GM23248 (cell line): ENCODE measurements at regions not wholly inside any gene's neighbourhood (a gene's known extent, or its start where the extent isn't known, plus 50 kb on each side); places are given as distances from the start of the nearest gene placed in this dataset.

Experiments used
- DNase-seq: peaks from one replicate; pipeline ENCODE4 v3.0.0-alpha.2; 2015
- H2AFZ ChIP-seq: fragments of 200-600 bp; sonication (generic); 2 replicates; pipeline ENCODE4 v1.6.1; 2016; ENCODE audit warnings: antibody characterized with exemption
- H3F3A ChIP-seq: fragments of 200-600 bp; sonication (generic); 2 replicates; pipeline ENCODE4 v1.6.1; 2016; ENCODE audit warnings: mild to moderate bottlenecking, antibody characterized with exemption, mixed run types; ENCODE audit not compliant: insufficient read depth
- H3K27ac ChIP-seq: fragments of 200-600 bp; sonication (generic); 2 replicates; pipeline ENCODE4 v1.5.1; 2016; ENCODE audit warnings: mild to moderate bottlenecking
- H3K27me3 ChIP-seq: fragments of 200-600 bp; sonication (generic); replicated peaks from 2 replicates; pipeline ENCODE4 v1.6.1; 2016; ENCODE audit warnings: mild to moderate bottlenecking; ENCODE audit not compliant: insufficient read depth
- H3K36me3 ChIP-seq: fragments of 200-600 bp; sonication (generic); 2 replicates; pipeline ENCODE4 v1.6.1; 2016; ENCODE audit warnings: low read depth, mild to moderate bottlenecking
- H3K4me1 ChIP-seq: fragments of 200-600 bp; sonication (generic); 2 replicates; pipeline ENCODE4 v1.6.1; 2016; ENCODE audit warnings: mild to moderate bottlenecking; ENCODE audit not compliant: insufficient read depth
- H3K4me2 ChIP-seq: fragments of 200-600 bp; sonication (generic); one replicate; pipeline ENCODE4 v1.6.1; 2016; ENCODE audit warnings: mild to moderate bottlenecking; ENCODE audit not compliant: unreplicated experiment
- H3K4me3 ChIP-seq: fragments of 200-600 bp; sonication (generic); 2 replicates; pipeline ENCODE4 v1.5.1; 2016; ENCODE audit warnings: mild to moderate bottlenecking
- H3K79me2 ChIP-seq: fragments of 200-600 bp; sonication (generic); 2 replicates; pipeline ENCODE4 v1.6.1; 2016; ENCODE audit warnings: mild to moderate bottlenecking; ENCODE audit not compliant: insufficient read depth
- H3K9ac ChIP-seq: fragments of 200-600 bp; sonication (generic); 2 replicates; pipeline ENCODE4 v1.6.1; 2016; ENCODE audit warnings: mild to moderate bottlenecking
- H3K9me2 ChIP-seq: fragments of 200-600 bp; sonication (generic); 2 replicates; pipeline ENCODE4 v1.6.1; 2016; ENCODE audit warnings: mixed run types, mild to moderate bottlenecking, moderate library complexity; ENCODE audit not compliant: insufficient read depth
- H3K9me3 ChIP-seq: fragments of 200-600 bp; sonication (generic); one replicate; pipeline ENCODE4 v1.6.1; 2017; ENCODE audit warnings: low read depth
- H4K20me1 ChIP-seq: fragments of 200-600 bp; sonication (generic); 2 replicates; pipeline ENCODE4 v1.6.0; 2016; ENCODE audit not compliant: insufficient read depth
- EZH2 ChIP-seq: fragments of 200-600 bp; sonication (generic); IDR thresholded peaks from 2 replicates; pipeline ENCODE4 v1.6.1; 2018; ENCODE audit warnings: antibody characterized with exemption, mild to moderate bottlenecking; ENCODE audit not compliant: insufficient read depth, poor library complexity, severe bottlenecking
- EZH2phosphoT487 ChIP-seq: fragments of 200-600 bp; sonication (generic); IDR thresholded peaks from 2 replicates; pipeline ENCODE4 v1.6.1; 2018; ENCODE audit warnings: antibody characterized with exemption, moderate library complexity, mild to moderate bottlenecking, low read depth; ENCODE audit not compliant: insufficient read depth
- WGBS, 2 experiments: methylation state at CpG; one replicate each; pipeline ENCODE4 v1.1.6; 2015 to 2017; ENCODE audit warnings: low lambda C conversion rate in 2 of 2, low coverage in 1 of 2; ENCODE audit errors: missing lambda C conversion rate in 2 of 2; 5-methylcytosine and 5-hydroxymethylcytosine counted together
- in situ Hi-C: fragments of 300-500 bp; cut with MboI; formaldehyde crosslinking; loops from 2 replicates; pipeline ENCODE4 v1.15.0; 2020

DNA sequence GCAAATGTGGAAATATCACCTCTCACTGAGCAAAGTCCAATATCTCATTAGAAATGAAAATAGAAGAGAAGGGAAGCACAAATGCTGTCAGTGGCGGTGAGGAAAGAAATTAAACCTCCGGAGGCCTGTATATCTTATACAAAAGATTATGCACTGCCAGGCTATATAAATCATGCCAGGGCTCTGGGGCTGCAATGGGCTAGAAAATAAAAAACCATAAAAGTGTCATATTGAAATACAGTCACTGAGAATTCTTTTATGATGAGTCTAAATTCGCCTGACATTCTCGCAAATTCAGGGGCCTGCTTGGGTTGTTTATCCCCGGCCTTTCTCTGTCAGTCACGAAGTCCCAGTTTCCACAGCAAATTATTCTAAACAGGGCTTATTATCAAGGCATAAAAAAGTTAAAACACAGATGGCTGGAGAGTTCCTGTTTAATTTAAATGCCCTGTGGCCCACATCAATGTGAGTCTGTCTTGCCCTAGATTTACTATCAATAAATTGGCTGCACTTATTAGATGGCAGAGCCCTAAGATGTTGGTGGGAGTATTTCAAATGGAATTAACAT lies 193.8 kb downstream of the SNX10 start:
- Histone ChIP-seq H3K9ac (no peak overlapping the region), H3K4me1 (no peaks in the 10 kb centered on the region), H3K79me2 (no peaks in the 10 kb centered on the region), H4K20me1 (no peaks in the 10 kb centered on the region), H3K9me3 (no peaks in the 10 kb centered on the region), H3K36me3 (no peaks in the 10 kb centered on the region), H3K27me3 (no peaks in the 10 kb centered on the region), H3K4me2 (no peak overlapping the region), H3K4me3 (no peak overlapping the region), H2AFZ (no peak overlapping the region), H3K9me2 (no peaks in the 10 kb centered on the region), H3F3A (no peaks in the 10 kb centered on the region), H3K27ac (no peak overlapping the region)
- TF ChIP-seq EZH2phosphoT487 (no peak), EZH2 (no peak)
- DNase-seq: no peak
- in situ Hi-C loops: no loop called here
- WGBS, 2 experiments: 4 to 6% methylated on average over 6 of the region's 6 CpGs

DNA sequence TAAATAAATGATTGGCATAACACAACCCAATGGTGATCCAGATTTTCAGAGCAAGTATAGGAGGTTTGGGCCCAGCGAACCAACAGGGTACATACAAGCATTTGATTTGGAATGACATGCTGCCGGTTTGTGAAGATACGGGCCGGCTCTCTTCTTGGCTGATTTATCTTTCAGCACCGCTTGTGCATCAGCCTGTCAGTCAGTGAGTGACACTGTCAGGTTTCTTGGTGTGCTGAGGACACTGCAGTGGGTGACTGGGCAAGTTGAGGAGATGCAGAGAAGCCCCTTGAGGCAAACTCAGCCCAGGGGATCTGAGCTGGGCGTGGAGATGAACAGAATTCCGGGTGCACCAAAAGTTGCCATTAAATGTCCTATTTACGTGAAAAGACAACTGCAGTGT lies 194.5 kb downstream of the SNX10 start:
- Histone ChIP-seq H3K9ac (no peak overlapping the region), H3K27me3 (no peaks in the 10 kb centered on the region), H3K9me3 (no peaks in the 10 kb centered on the region), H4K20me1 (no peaks in the 10 kb centered on the region), H3K4me2 (no peak overlapping the region), H3K79me2 (no peaks in the 10 kb centered on the region), H3K27ac (no peak overlapping the region), H3K36me3 (no peaks in the 10 kb centered on the region), H3K4me3 (no peak overlapping the region), H3K4me1 (no peaks in the 10 kb centered on the region), H3F3A (no peaks in the 10 kb centered on the region), H2AFZ (no peak overlapping the region), H3K9me2 (no peaks in the 10 kb centered on the region)
- no peak for DNase-seq
- TF ChIP-seq EZH2phosphoT487 (no peak), EZH2 (no peak)
- 61 to 62% methylated on average over 8 of the region's 8 CpGs for WGBS, 2 experiments
- in situ Hi-C loops: no loop called here

DNA sequence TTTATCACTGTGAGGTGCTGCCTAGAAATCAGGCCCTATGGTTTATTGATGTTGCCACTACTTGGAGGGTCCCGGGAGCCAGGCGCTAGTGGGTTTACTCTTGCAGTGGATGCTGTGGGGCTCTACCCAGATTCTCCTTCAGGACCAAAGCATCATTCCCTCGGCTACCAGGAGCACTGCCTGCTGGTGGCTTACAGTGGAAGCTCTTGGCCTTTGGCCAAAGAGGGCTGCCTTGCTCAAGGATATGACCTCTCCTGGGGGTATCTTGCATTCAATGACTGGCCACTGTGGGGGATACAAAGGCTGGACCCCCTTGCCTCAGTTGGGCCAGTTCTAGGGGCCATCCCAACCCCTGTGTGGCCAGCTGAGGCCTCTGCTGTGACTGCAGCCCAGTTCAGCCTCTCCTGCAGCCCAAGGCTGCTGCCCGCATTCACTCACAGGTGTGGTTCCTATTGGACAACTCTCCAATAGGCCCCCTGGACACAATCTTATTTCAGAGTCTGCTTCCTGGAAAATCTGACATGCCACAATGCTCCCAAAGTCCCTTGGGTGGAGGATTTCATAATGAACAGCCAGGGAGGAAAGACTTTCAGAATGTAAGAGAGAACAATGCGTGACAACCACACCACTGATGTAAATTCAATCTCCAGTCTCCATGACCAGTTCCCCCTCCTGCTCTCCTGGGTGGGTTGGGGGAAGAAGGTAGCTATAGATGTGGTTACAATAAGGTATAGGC lies 196.3 kb downstream of the SNX10 start:
- 72 to 78% methylated on average over 5 of the region's 5 CpGs for WGBS, 2 experiments
- DNase-seq: no peak
- in situ Hi-C loops: no loop called here

DNA sequence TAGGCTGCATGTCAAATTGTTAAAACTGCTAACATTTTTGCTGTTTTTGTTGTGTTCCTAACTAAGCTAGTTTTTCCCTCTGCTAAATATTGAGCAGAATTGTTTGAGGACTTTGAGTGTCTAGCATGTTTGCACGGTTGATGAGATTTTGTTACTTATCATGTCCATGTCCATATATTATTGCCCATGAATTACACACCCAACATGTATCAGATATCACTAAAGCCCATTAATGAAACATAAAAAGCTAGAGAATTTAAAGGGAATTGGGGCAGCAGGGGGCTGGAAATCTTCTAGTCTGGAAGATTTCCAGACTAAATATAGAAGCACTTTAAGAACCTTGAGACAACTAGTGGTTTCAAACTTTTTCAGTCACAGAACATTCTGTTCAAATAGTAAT lies 197.7 kb downstream of the SNX10 start:
- H3K4me3 ChIP-seq: no peak overlapping the region
- no peak overlapping the region for H3K27ac ChIP-seq
- H3K36me3 ChIP-seq: no peaks in the 10 kb centered on the region
- no peaks in the 10 kb centered on the region for H3K9me3 ChIP-seq
- H3K4me1 ChIP-seq: no peaks in the 10 kb centered on the region
- H3K79me2 ChIP-seq: no peaks in the 10 kb centered on the region
- no peak overlapping the region for H3K4me2 ChIP-seq
- H2AFZ ChIP-seq: no peak overlapping the region
- no peak overlapping the region for H3K9ac ChIP-seq
- 69 to 81% methylated on average over 1 of the region's 1 CpG for WGBS, 2 experiments
- no peaks in the 10 kb centered on the region for H3K9me2 ChIP-seq
- no peak for DNase-seq
- no peaks in the 10 kb centered on the region for H3F3A ChIP-seq
- in situ Hi-C loops: no loop called here
- no peaks in the 10 kb centered on the region for H4K20me1 ChIP-seq
- no peaks in the 10 kb centered on the region for H3K27me3 ChIP-seq
- TF ChIP-seq EZH2 (no peak), EZH2phosphoT487 (no peak)

More for the DNA sequence above, 196.3 kb downstream of the SNX10 start:
- no peaks in the 10 kb centered on the region for H3K9me2 ChIP-seq
- H3K4me1 ChIP-seq: no peaks in the 10 kb centered on the region
- H3K27me3 ChIP-seq: no peaks in the 10 kb centered on the region
- H3K27ac ChIP-seq: no peak overlapping the region
- H3K79me2 ChIP-seq: no peaks in the 10 kb centered on the region
- H3K36me3 ChIP-seq: no peaks in the 10 kb centered on the region
- no peak for TF ChIP-seq EZH2
- no peak overlapping the region for H3K9ac ChIP-seq
- no peak overlapping the region for H2AFZ ChIP-seq
- H3K4me2 ChIP-seq: no peak overlapping the region
- H3F3A ChIP-seq: no peaks in the 10 kb centered on the region
- no peaks in the 10 kb centered on the region for H3K9me3 ChIP-seq
- no peak overlapping the region for H3K4me3 ChIP-seq
- H4K20me1 ChIP-seq: no peaks in the 10 kb centered on the region
